GM21786 (cell line): ENCODE measurements at regions not wholly inside any gene's neighbourhood (a gene's known extent, or its start where the extent isn't known, plus 50 kb on each side); places are given as distances from the start of the nearest gene placed in this dataset.
"Not testable (repeated sequence)": the region's sequence is repeated elsewhere in the genome, so short reads cannot be mapped to it uniquely, and the experiment has no call there.

Experiments
- ATAC-seq: cut with Tn5 transposase; IDR thresholded peaks from one replicate; pipeline ENCODE4 v1.9.1; 2021; ENCODE audit not compliant: unreplicated experiment

DNA sequence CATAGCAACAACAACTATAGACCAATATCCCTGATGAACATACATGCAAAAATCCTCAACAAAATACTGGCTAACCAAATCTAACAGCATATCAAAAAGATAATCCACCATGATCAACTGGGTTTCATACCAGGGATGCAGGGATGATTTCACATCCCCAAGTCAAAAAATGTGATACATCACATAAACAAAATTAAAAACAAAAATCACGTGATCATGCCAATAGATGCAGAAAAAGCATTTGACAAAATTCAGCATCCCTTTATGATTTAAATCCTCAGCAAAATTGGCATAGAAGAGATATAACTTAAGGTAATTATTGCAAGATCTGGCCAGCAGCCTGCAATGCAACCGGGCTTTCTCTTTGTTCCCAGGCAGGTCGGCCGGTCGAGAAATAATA is 735.1 kb upstream of the SGO1 start:
- ATAC-seq = not testable (repeated sequence)

DNA sequence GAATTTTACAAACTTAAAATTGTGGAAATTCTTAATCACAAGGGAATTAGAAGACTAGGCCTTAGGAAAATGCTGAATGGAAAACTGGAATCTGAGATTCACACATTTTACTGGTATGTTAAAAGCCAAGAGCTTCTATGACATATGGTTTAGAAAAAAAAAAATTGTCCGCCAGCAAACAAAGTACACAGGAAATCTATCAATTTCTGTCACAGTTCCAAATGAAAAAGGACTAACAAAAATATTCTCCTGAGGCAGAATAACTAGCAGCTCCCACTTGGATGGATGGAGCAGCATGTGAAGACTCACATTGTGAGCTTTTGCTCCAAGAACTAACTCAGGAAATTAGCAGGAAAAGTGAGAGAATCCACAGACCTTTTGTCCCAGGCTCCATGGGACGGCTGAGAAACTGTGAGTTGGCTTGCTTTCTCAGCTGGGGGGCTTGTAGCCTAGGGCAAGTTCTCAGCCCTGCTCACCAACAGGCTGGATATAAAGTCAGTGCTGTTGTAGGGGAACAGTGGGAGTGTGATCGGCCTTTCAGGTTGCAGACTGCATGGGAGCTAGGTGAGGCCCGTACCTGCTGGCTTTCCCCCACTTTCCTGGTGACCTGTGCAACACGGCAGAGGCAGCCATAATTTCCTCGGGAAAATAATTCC is 731.1 kb upstream of the SGO1 start:
- ATAC-seq = no peak

- no peak for ATAC-seq
These were observed 728.3 kb upstream of the SGO1 start for GRCh38 chr3:20914310-20914709.

- ATAC-seq = no peak
These were observed 726.4 kb upstream of the SGO1 start for GRCh38 chr3:20912406-20912805.

DNA sequence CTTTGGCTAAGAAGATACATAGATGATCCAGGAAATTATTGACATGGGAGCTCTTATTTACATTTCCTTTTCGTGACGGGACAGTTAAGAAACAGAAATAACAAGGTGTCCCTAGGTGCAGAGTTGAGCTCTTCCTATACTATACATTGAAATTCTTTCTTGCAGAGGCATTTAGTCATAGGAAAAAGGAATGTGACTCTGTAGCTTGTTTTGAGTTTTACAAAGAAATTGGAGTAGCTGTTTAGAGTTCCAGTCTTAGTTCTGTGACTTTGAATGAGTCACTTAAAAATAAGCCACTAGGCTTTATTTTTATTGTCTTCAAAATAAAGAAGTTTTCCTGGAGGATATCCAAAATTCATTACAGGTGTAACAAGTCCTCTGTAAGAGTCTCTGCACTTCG is 723.5 kb upstream of the SGO1 start:
- no peak for ATAC-seq

DNA sequence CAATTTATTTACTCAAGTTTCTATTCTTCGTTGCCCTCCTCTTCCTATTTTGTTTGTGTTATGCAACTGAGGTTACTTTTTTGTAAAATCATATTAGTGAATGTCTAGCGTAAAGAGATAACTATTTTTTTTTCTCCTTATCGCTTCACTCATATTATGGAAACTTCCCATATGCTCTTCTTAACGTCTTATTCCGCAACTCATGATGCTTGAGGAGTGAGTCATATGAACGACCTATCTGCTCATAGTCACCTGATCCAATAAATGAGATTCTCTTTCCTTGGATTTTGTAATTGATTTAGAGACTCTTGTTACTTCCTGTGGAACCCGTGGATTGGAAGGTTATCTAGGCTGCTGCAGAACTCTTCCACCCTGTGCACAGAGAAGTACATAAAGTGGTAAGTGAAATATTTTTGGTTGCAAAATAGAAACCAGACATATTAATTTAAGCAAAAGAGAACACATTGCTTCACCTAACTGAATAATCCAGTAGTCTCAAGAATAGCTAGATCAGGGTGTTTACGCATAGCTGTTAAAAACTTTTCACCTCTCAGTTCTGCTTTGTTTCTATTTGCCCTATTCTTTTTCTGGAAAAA is 719.3 kb upstream of the SGO1 start:
- no peak for ATAC-seq

DNA sequence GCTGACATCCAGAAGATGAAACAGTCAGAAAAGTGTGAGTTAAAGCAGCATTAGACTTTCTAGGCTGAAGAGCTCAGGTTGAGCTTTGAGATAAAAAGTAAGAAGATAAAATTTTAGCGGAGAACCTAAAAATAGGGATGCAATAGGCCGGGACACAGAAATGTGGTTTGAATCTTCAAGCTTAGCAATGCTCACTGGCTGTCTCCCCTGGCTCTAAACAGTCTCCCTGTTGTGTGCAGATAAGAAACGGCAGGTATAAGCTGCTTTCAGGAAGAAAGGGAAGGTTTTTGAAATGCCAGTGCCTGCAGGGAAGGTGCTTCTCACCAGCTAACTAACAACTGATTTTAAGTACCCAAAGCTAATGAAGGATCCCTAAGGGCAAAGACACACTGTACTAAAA is 718.7 kb upstream of the SGO1 start:
- ATAC-seq = no peak

DNA sequence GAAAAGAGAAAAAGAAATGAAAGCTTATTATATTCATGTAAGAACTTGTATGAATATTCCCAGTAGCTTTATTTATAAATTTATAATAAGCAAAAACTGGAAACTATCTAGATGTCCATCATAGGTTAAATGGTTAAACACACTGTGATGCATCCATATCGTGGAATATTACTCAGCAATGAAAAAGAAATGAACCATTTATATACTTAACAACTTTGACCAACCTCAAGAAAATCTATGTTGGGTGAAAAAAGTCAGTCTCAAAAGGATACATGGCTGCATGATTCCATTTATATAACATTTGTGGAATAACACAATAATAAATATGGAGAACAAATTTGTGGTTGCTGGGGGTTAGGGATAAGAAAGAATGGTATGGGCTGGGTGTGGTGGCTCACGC is 713.0 kb upstream of the SGO1 start:
- no peak for ATAC-seq

GRCh38 chr3:20890111-20890519 is 704.1 kb upstream of the SGO1 start:
- no peak for ATAC-seq

DNA sequence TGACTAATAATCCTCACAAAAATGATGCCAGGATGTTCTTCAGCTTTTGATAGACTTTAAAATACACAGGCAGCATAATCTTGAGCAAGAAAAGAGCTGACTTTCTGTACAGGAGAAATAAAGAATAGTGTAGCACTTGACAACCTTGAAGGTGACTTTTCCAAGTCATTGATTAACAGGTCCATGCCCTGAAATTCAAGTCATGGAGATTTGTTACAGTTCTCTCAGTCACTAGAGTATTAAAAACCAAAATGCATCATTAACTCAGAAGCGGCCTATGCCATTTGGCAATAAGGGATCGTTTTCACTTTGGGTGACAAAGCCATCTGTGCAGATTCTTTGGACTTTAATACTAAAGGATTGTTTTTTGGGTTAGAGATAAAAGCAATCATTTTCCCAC is 692.7 kb upstream of the SGO1 start:
- ATAC-seq = no peak

GRCh38 chr3:20873235-20873634 is 687.2 kb upstream of the SGO1 start:
- no peak for ATAC-seq

DNA sequence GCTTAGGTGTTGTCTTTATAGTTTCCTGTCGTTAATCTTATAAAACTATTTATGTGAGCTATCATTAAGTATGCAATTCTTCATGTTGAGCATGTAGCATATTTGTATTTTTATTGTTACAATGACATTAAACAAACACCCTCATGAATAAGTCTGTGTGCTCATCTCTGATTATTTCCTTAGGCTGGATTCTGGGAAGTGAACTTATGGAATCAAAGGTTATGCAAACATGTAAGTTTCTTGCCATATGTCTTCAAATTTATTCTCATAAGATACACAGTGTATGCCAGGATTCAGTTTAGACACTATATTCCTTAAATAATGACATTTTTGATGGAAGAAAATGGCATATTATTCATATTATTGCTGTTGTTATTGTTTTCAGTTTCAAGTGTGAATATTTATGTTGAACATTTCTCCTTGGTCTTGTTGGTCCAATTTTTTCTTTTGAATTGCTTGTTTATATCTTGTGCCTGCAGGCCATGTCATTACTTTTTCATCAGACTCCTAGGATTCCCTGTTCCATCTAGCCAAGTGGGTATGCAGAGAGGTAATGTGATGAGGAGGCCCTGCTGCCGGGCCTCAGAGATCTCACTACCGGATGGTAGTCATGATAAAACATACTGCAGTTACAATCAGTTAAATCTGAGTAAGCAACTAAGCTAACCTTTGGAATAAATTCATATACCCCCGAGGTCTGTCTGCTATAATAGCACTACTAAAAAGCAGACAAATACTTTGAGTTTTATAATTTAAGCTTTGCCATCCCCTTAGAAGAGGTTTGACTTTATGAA is 684.3 kb upstream of the SGO1 start:
- no peak for ATAC-seq

DNA sequence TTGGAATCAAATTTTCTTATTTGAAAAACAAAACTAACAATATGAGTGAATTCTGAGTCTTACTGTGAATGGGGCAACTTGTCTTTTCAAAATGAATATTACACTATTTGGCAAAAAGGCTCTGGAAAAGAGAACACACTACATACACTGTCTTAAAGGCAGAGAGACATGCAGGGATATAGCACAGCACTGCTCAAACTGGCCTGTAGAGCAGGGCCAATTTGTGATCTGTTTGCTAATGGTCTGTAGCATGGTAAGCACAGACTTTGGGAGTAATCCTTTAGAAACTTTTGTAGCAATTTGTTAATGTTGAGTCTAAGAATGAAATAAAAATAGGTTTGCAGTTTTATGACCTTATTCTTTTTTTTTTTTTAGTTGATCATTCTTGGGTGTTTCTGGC is 679.8 kb upstream of the SGO1 start:
- no peak for ATAC-seq

DNA sequence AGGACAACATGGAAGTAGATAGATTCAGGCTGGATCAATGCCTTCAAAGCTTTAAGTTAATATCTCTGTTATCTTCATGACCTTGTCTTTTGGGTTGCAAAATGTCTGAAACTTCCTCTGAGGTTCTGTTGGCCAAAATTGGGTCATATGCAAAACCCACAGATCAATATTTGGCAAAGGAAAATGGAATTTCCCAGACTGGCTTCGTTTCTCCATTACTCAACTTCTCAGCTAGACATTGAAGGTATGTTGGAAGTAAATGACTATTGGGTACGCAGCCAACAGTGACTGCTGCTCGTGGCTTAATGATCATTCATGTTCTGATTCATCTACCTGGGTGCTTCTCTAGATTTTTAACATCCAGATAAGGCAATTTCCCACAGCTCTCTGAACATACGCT is 675.4 kb upstream of the SGO1 start:
- no peak for ATAC-seq

- no peak for ATAC-seq
These were observed 671.6 kb upstream of the SGO1 start for GRCh38 chr3:20857636-20858035.

GRCh38 chr3:20853890-20854289 is 667.9 kb upstream of the SGO1 start:
- ATAC-seq = no peak

GRCh38 chr3:20852712-20853111 is 666.7 kb upstream of the SGO1 start:
- ATAC-seq = no peak

GRCh38 chr3:20849975-20850374 is 664.0 kb upstream of the SGO1 start:
- no peak for ATAC-seq

- no peak for ATAC-seq
These were observed 660.8 kb upstream of the SGO1 start for GRCh38 chr3:20846832-20847231.

GRCh38 chr3:20846066-20846465 is 660.1 kb upstream of the SGO1 start:
- no peak for ATAC-seq

- no peak for ATAC-seq
These were observed 658.8 kb upstream of the SGO1 start for GRCh38 chr3:20844851-20845250.
